ENCODE measurements at regions not wholly inside any gene's neighbourhood (a gene's known extent, or its start where the extent isn't known, plus 50 kb on each side); places are given as distances from the start of the nearest gene placed in this dataset.
"Not testable (repeated sequence)": the region's sequence is repeated elsewhere in the genome, so short reads cannot be mapped to it uniquely, and the experiment has no call there.

GRCh38 chr11:16528639-16529038 is 172.3 kb upstream of the SOX6 start:
- no peak for DNase-seq

GRCh38 chr11:16527525-16528246 is 171.3 kb upstream of the SOX6 start:
- DNase-seq, result no peak

- no peak for DNase-seq
These were observed 170.6 kb upstream of the SOX6 start for GRCh38 chr11:16526947-16527346.

- not testable (repeated sequence) for DNase-seq
These were observed 164.4 kb upstream of the SOX6 start for GRCh38 chr11:16520713-16521112.

- DNase-seq, result no peak
These were observed 156.5 kb upstream of the SOX6 start for GRCh38 chr11:16512899-16513241.

GRCh38 chr11:16512198-16512898 is 156.0 kb upstream of the SOX6 start:
- peak; percentile 5 for DNase-seq

GRCh38 chr11:16511116-16512114 is 155.1 kb upstream of the SOX6 start:
- DNase-seq, result peak; percentile 62

GRCh38 chr11:16505481-16505880 is 149.1 kb upstream of the SOX6 start:
- no peak for DNase-seq

- not testable (repeated sequence) for DNase-seq
These were observed 147.5 kb upstream of the SOX6 start for GRCh38 chr11:16503891-16504290.

GRCh38 chr11:16494918-16495691 is 138.8 kb upstream of the SOX6 start:
- DNase-seq, result no peak

- no peak for DNase-seq
These were observed 128.1 kb upstream of the SOX6 start for GRCh38 chr11:16484434-16484833.

GRCh38 chr11:16474659-16475058 is 118.3 kb upstream of the SOX6 start:
- no peak for DNase-seq

GRCh38 chr11:16469968-16470367 is 113.6 kb upstream of the SOX6 start:
- peak; percentile 17 for DNase-seq

- no peak for DNase-seq
These were observed 112.5 kb upstream of the SOX6 start for GRCh38 chr11:16468735-16469453.

GRCh38 chr11:16460508-16460907 is 104.2 kb upstream of the SOX6 start:
- DNase-seq, result no peak

GRCh38 chr11:16456366-16456765 is 100.0 kb upstream of the SOX6 start:
- no peak for DNase-seq

GRCh38 chr11:16454289-16454863 is 98.0 kb upstream of the SOX6 start:
- DNase-seq, result peak; percentile 15

GRCh38 chr11:16448123-16448717 is 91.9 kb upstream of the SOX6 start:
- DNase-seq, result no peak

- DNase-seq, result no peak
These were observed 85.1 kb upstream of the SOX6 start for GRCh38 chr11:16441461-16441860.

- DNase-seq, result no peak
These were observed 83.8 kb upstream of the SOX6 start for GRCh38 chr11:16440136-16440535.

GRCh38 chr11:16434036-16434435 is 77.7 kb upstream of the SOX6 start:
- no peak for DNase-seq
